H1 (cell line): ENCODE measurements at regions not wholly inside any gene's neighbourhood (a gene's known extent, or its start where the extent isn't known, plus 50 kb on each side); places are given as distances from the start of the nearest gene placed in this dataset.

Experiments
- CTCF ChIA-PET: fragments of 300-600 bp; sonication (Branson Sonifier 250); formaldehyde crosslinking; loops from one replicate; lab custom pipeline; 2021; ENCODE audit not compliant: partially characterized antibody; lab: Charles Lee
- POLR2A ChIA-PET: fragments of 300-600 bp; sonication (Branson Sonifier 250); formaldehyde crosslinking; loops from one replicate; lab custom pipeline; 2021; ENCODE audit warnings: inconsistent platforms; ENCODE audit not compliant: partially characterized antibody; lab: Charles Lee
- DNase-seq, 2 experiments: peaks; one replicate each; pipeline versions ENCODE4 v3.0.0 to v3.0.0-alpha.2; 2010 to 2022; ENCODE audit warnings: low spot score in 2 of 2, low read depth in 1 of 2, mixed read lengths in 1 of 2
- FAIRE-seq: peaks from 2 replicates; lab custom pipeline; 2011; peaks lifted over from hg19 to GRCh38; lab: Jason Lieb, UNC
- H2AFZ ChIP-seq: 2 replicates; pipeline ENCODE4 v1.8.1; 2012; ENCODE audit warnings: low read length, inconsistent platforms
- H2AK5ac ChIP-seq: 2 replicates; pipeline ENCODE4 v1.6.1; 2013; ENCODE audit warnings: low read depth, low read length
- H2BK120ac ChIP-seq: replicated peaks from 2 replicates; pipeline ENCODE3; 2013; ENCODE audit warnings: low read depth, low read length, inconsistent platforms
- H2BK12ac ChIP-seq: 2 replicates; pipeline ENCODE4 v1.6.1; 2013; ENCODE audit warnings: low read depth, low read length
- H2BK15ac ChIP-seq: 2 replicates; pipeline ENCODE4 v1.6.1; 2013; ENCODE audit warnings: low read length
- H2BK20ac ChIP-seq: 2 replicates; pipeline ENCODE4 v1.6.1; 2013; ENCODE audit warnings: low read length
- H2BK5ac ChIP-seq: 2 replicates; pipeline ENCODE4 v1.6.1; 2013; ENCODE audit warnings: low read depth, low read length
- H3K14ac ChIP-seq: 2 replicates; pipeline ENCODE4 v1.6.1; 2013; ENCODE audit warnings: inconsistent platforms; ENCODE audit not compliant: insufficient read length
- H3K18ac ChIP-seq: 2 replicates; pipeline ENCODE4 v1.6.1; 2013; ENCODE audit warnings: low read length; ENCODE audit errors: extremely low read depth
- H3K23ac ChIP-seq: 2 replicates; pipeline ENCODE4 v1.6.1; 2013; ENCODE audit warnings: inconsistent platforms; ENCODE audit not compliant: insufficient read length
- H3K23me2 ChIP-seq: 2 replicates; pipeline ENCODE4 v1.6.1; 2013; ENCODE audit warnings: low read depth, low read length
- H3K27ac ChIP-seq: 2 replicates; pipeline ENCODE4 v1.6.1; 2011; ENCODE audit warnings: low read depth, low read length, inconsistent platforms
- H3K27me3 ChIP-seq, 4 experiments: replicated peaks in 1 of 4; 1 replicate in 1 of 4; 2 replicates in 3 of 4; pipeline versions ENCODE4 v1.6.1 to v1.8.1; 2011 to 2013; ENCODE audit warnings: low read length in 3 of 4, mild to moderate bottlenecking in 3 of 4, inconsistent platforms in 2 of 4, mixed read lengths in 2 of 4, moderate library complexity in 1 of 4; ENCODE audit not compliant: control insufficient read depth in 3 of 4, insufficient read depth in 3 of 4; ENCODE audit errors: extremely low read depth in 1 of 4
- H3K36me3 ChIP-seq, 4 experiments: 2 replicates each; pipeline versions ENCODE4 v1.6.1 to v1.8.1; 2011 to 2013; ENCODE audit warnings: mild to moderate bottlenecking in 4 of 4, low read length in 3 of 4, moderate library complexity in 2 of 4, control low read depth in 1 of 4, inconsistent platforms in 1 of 4; ENCODE audit not compliant: insufficient read depth in 4 of 4, control insufficient read depth in 2 of 4
- H3K4ac ChIP-seq: replicated peaks from 2 replicates; pipeline ENCODE3; 2013; ENCODE audit warnings: low read length, low read depth, mixed read lengths, inconsistent platforms; ENCODE audit not compliant: insufficient read length
- H3K4me1 ChIP-seq, 4 experiments: replicated peaks in 1 of 4; 1 replicate in 1 of 4; 2 replicates in 3 of 4; pipeline versions ENCODE4 v1.6.1 to v1.8.1; 2011 to 2013; ENCODE audit warnings: low read length in 3 of 4, inconsistent platforms in 2 of 4, mixed read lengths in 1 of 4; ENCODE audit not compliant: insufficient read depth in 4 of 4, control insufficient read depth in 3 of 4
- H3K4me2 ChIP-seq, 2 experiments: 2 replicates each; pipeline versions ENCODE4 v1.6.1 to v1.8.1; 2011 to 2013; ENCODE audit warnings: low read depth in 2 of 2, low read length in 2 of 2, control low read depth in 1 of 2, inconsistent platforms in 1 of 2, mild to moderate bottlenecking in 1 of 2; ENCODE audit not compliant: insufficient read depth in 1 of 2
- H3K4me3 ChIP-seq, 4 experiments: fragments of 200-600, 300-600 bp in 1 of 4; sonication (generic), shearing (Covaris generic), sonication (Bioruptor Twin) in 1 of 4; 2 replicates each; pipeline versions ENCODE4 v1.5.1 to v1.8.1; 2011 to 2016; ENCODE audit warnings: low read length in 4 of 4, low read depth in 3 of 4, control low read depth in 2 of 4, inconsistent platforms in 2 of 4, mild to moderate bottlenecking in 2 of 4, mixed read lengths in 1 of 4, moderate library complexity in 1 of 4; ENCODE audit not compliant: insufficient read depth in 2 of 4; ENCODE audit errors: extremely low read depth in 1 of 4
- H3K56ac ChIP-seq: replicated peaks from 2 replicates; pipeline ENCODE3; 2013; ENCODE audit warnings: low read depth, mild to moderate bottlenecking, mixed read lengths, low read length, inconsistent platforms; ENCODE audit not compliant: insufficient read length
- H3K79me1 ChIP-seq: 2 replicates; pipeline ENCODE4 v1.6.1; 2013; ENCODE audit warnings: low read depth, low read length, control low read depth
- H3K79me2 ChIP-seq, 2 experiments: 2 replicates each; pipeline versions ENCODE4 v1.6.1 to v1.8.1; 2012 to 2013; ENCODE audit warnings: low read length in 2 of 2, mild to moderate bottlenecking in 2 of 2, inconsistent platforms in 1 of 2; ENCODE audit not compliant: insufficient read depth in 2 of 2, control insufficient read depth in 1 of 2
- H3K9ac ChIP-seq, 4 experiments: replicated peaks in 1 of 4; 1 replicate in 1 of 4; 2 replicates in 3 of 4; pipeline versions ENCODE4 v1.6.1 to v1.8.1; 2011 to 2013; ENCODE audit warnings: low read depth in 3 of 4, low read length in 3 of 4, control low read depth in 2 of 4, mild to moderate bottlenecking in 2 of 4, moderate library complexity in 2 of 4, inconsistent platforms in 1 of 4; ENCODE audit errors: extremely low read depth in 1 of 4
- H3K9me3 ChIP-seq, 2 experiments: 2 replicates each; pipeline versions ENCODE4 v1.6.1 to v1.8.1; 2012 to 2013; ENCODE audit warnings: mild to moderate bottlenecking in 2 of 2, moderate library complexity in 2 of 2, control low read depth in 1 of 2, inconsistent platforms in 1 of 2, low read depth in 1 of 2, low read length in 1 of 2, mixed read lengths in 1 of 2; ENCODE audit not compliant: insufficient read depth in 2 of 2
- H4K20me1 ChIP-seq, 2 experiments: replicated peaks in 1 of 2; 2 replicates each; pipeline versions ENCODE3 to v1.8.1; 2011 to 2013; ENCODE audit warnings: inconsistent platforms in 2 of 2, low read length in 2 of 2, mild to moderate bottlenecking in 1 of 2; ENCODE audit not compliant: insufficient read depth in 2 of 2, control insufficient read depth in 1 of 2
- H4K5ac ChIP-seq: 2 replicates; pipeline ENCODE4 v1.6.1; 2013; ENCODE audit warnings: low read length, low read depth, mixed read lengths, inconsistent platforms; ENCODE audit not compliant: insufficient read length
- H4K8ac ChIP-seq: 2 replicates; pipeline ENCODE4 v1.8.0; 2013; ENCODE audit warnings: mild to moderate bottlenecking, moderate library complexity, low read length, inconsistent platforms; ENCODE audit not compliant: insufficient read depth; ENCODE audit errors: extremely low read depth
- H4K91ac ChIP-seq: replicated peaks from 2 replicates; pipeline ENCODE3; 2013; ENCODE audit warnings: low read length, mixed read lengths, inconsistent platforms; ENCODE audit not compliant: insufficient read length
- BACH1 ChIP-seq: IDR thresholded peaks from 2 replicates; pipeline ENCODE4 v1.6.1; 2012; ENCODE audit warnings: low read length, improper control_type of control experiment
- GABPA ChIP-seq: IDR thresholded peaks from 2 replicates; pipeline ENCODE4 v1.6.1; 2011; ENCODE audit warnings: mild to moderate bottlenecking, low read length, moderate library complexity, borderline replicate concordance; ENCODE audit not compliant: insufficient read depth
- POLR2A ChIP-seq, 2 experiments: IDR thresholded peaks; 1 replicate in 1 of 2; 2 replicates in 1 of 2; pipeline ENCODE4 v1.6.1; 2011; ENCODE audit warnings: low read depth in 2 of 2, low read length in 2 of 2, mild to moderate bottlenecking in 2 of 2; ENCODE audit errors: control extremely low read depth in 1 of 2
- SP2 ChIP-seq: IDR thresholded peaks from 2 replicates; pipeline ENCODE4 v1.6.1; 2012; ENCODE audit warnings: mild to moderate bottlenecking, low read length, inconsistent platforms
- SRF ChIP-seq: IDR thresholded peaks from 2 replicates; pipeline ENCODE4 v1.6.1; 2011; ENCODE audit warnings: mild to moderate bottlenecking, low read depth, low read length, moderate library complexity
- WGBS, 2 experiments: shearing (Covaris generic) in 1 of 2; methylation state at CpG; one replicate each; pipeline versions ENCODE4 v1.1.6 to v1.1.7; 2013 to 2015; ENCODE audit warnings: low lambda C conversion rate in 2 of 2, mixed read lengths in 2 of 2, inconsistent platforms in 1 of 2, low coverage in 1 of 2, missing lambda C conversion rate in 1 of 2; ENCODE audit not compliant: insufficient replicate concordance in 2 of 2, insufficient coverage in 1 of 2, insufficient read length in 1 of 2; ENCODE audit errors: extremely low coverage in 1 of 2, missing lambda C conversion rate in 1 of 2; 5-methylcytosine and 5-hydroxymethylcytosine counted together

DNA sequence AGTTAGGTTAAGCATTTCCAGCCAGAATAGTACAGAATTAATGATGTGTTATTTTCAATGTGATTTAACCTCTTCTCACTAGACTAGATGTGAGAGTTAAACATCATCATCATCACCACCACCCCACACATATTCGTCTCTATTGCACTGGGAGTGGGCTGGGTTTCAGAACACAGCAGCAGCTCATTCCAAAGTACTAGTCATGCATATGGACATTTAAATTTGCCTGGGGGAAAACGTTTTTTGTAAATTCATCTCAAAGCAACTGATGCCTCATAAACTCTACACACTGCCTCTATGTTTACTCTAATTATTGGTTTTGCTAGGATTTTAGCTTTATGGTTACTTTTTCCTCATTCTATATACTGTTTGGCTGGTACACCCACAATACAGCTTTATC lies 509.1 kb downstream of the PPP4R3C start:
- Histone ChIP-seq H3K23me2 (no peaks in the 10 kb centered on the region), H3K27ac (no peak overlapping the region), H3K9me3 (no peaks in the 10 kb centered on the region), H3K23ac (no peak overlapping the region), H4K20me1 (no peaks in the 10 kb centered on the region), H3K9ac (no peak overlapping the region), H2BK12ac (no peak overlapping the region), H4K91ac (no peak overlapping the region), H3K56ac (no peak overlapping the region), H3K4me3 (no peak overlapping the region), H2AK5ac (no peak overlapping the region), H2BK120ac (no peak overlapping the region), H3K79me1 (no peaks in the 10 kb centered on the region), H2BK5ac (no peak overlapping the region)
- ChIA-PET CTCF (no interaction called here), POLR2A (no interaction called here)
- no peak for TF ChIP-seq BACH1
- no peak for TF ChIP-seq SRF
- TF ChIP-seq GABPA = no peak
- TF ChIP-seq POLR2A (IDR thresholded peaks at IDR 0.05; ENCODE audit: control extremely low read depth in 1 of 2, low read depth in 2 of 2, low read length in 2 of 2) = no peak
- TF ChIP-seq SP2 = no peak
- TF ChIP-seq, all 59 proteins: peak for 0
- no peak for DNase-seq
- no peak overlapping the region for H3K14ac ChIP-seq
- no peak overlapping the region for H2BK20ac ChIP-seq
- 60% methylated on average over 2 of the region's 2 CpGs; no CpG with 5 or more reads in 1 of the 2 experiments for WGBS, 2 experiments
- FAIRE-seq = peak; percentile 42
- no peak overlapping the region for H3K18ac ChIP-seq
- H3K79me2 ChIP-seq = no peaks in the 10 kb centered on the region
- H4K8ac ChIP-seq = no peak overlapping the region
- no peak overlapping the region for H2BK15ac ChIP-seq
- no peak overlapping the region for H3K4ac ChIP-seq
- H4K5ac ChIP-seq = no peak overlapping the region
- no peak overlapping the region for H2AFZ ChIP-seq
- H3K4me1 ChIP-seq = no peaks in the 10 kb centered on the region
- no peaks in the 10 kb centered on the region for H3K27me3 ChIP-seq
- H3K36me3 ChIP-seq = no peaks in the 10 kb centered on the region
- no peak overlapping the region for H3K4me2 ChIP-seq
